PC-9 (cell line): ENCODE measurements at regions not wholly inside any gene's neighbourhood (a gene's known extent, or its start where the extent isn't known, plus 50 kb on each side); places are given as distances from the start of the nearest gene placed in this dataset.

Source experiments
- BruUV-seq: library from RNA; stranded (reverse); fragments of 400-500 nt; replicated peaks from 2 replicates; lab custom pipeline; 2021; lab: Mats Ljungman, UMichigan
- CTCF ChIA-PET: fragments of 300-600 bp; sonication (Branson Sonifier 250); formaldehyde crosslinking; loops from one replicate; lab custom pipeline; 2022; ENCODE audit warnings: antibody characterized with exemption; lab: Charles Lee
- POLR2A ChIA-PET: fragments of 300-600 bp; sonication (Branson Sonifier 250); formaldehyde crosslinking; loops from one replicate; lab custom pipeline; 2022; ENCODE audit warnings: antibody characterized with exemption; ENCODE audit not compliant: unreplicated experiment; lab: Charles Lee
- DNase-seq, 2 experiments: peaks; one replicate each; pipeline versions ENCODE4 v3.0.0 to v3.0.0-alpha.2; 2015 to 2022; ENCODE audit warnings: mixed read lengths in 1 of 2
- H2AFZ ChIP-seq: fragments of 200-600 bp; sonication (generic); 2 replicates; pipeline ENCODE4 v1.8.1; 2017; ENCODE audit warnings: antibody characterized with exemption
- H3F3A ChIP-seq: fragments of 200-600 bp; sonication (generic); 2 replicates; pipeline ENCODE4 v1.8.1; 2017; ENCODE audit warnings: antibody characterized with exemption, mild to moderate bottlenecking, low read depth; ENCODE audit not compliant: insufficient read depth
- H3K27ac ChIP-seq: fragments of 200-600 bp; sonication (generic); 2 replicates; pipeline ENCODE4 v1.6.1; 2016; ENCODE audit warnings: mixed run types
- H3K27me3 ChIP-seq: fragments of 200-600 bp; sonication (generic); 2 replicates; pipeline ENCODE4 v1.6.1; 2016; ENCODE audit warnings: low read depth, mixed run types; ENCODE audit not compliant: insufficient read depth
- H3K36me3 ChIP-seq: fragments of 200-600 bp; sonication (generic); 2 replicates; pipeline ENCODE4 v1.6.1; 2016; ENCODE audit warnings: low read depth, mixed run types
- H3K4me1 ChIP-seq: fragments of 200-600 bp; sonication (generic); replicated peaks from 2 replicates; pipeline ENCODE4 v1.6.1; 2016; ENCODE audit warnings: mixed run types; ENCODE audit not compliant: insufficient read depth
- H3K4me2 ChIP-seq: fragments of 200-600 bp; sonication (generic); 2 replicates; pipeline ENCODE4 v1.6.1; 2017; ENCODE audit warnings: mixed run types
- H3K4me3 ChIP-seq: fragments of 200-600 bp; sonication (generic); 2 replicates; pipeline ENCODE4 v1.6.1; 2016; ENCODE audit warnings: mixed run types
- H3K79me2 ChIP-seq: fragments of 200-600 bp; sonication (generic); 2 replicates; pipeline ENCODE4 v1.6.1; 2017; ENCODE audit warnings: low read depth, mixed run types
- H3K9me2 ChIP-seq: fragments of 200-600 bp; sonication (generic); 2 replicates; pipeline ENCODE4 v1.8.1; 2017; ENCODE audit warnings: mild to moderate bottlenecking; ENCODE audit not compliant: insufficient read depth
- H3K9me3 ChIP-seq: fragments of 200-600 bp; sonication (generic); 2 replicates; pipeline ENCODE4 v1.8.1; 2016; ENCODE audit warnings: low read depth; ENCODE audit not compliant: insufficient read depth
- H4K20me1 ChIP-seq: fragments of 200-600 bp; sonication (generic); 2 replicates; pipeline ENCODE4 v1.8.1; 2017; ENCODE audit not compliant: insufficient read depth
- EZH2 ChIP-seq: fragments of 200-600 bp; sonication (generic); IDR thresholded peaks from 2 replicates; pipeline ENCODE4 v1.8.0; 2017; ENCODE audit warnings: antibody characterized with exemption, low read depth
- intact Hi-C: fragments of 100-400 bp; cut with micrococcal nuclease; formaldehyde crosslinking; loops from one replicate; pipeline ENCODE4 v1.10.0; 2022; ENCODE audit not compliant: unreplicated experiment
- TF ChIP-seq, protein P1 (sequence below): fragments of 200-600 bp; sonication (generic); conservative IDR thresholded peaks from 2 replicates; pipeline ENCODE4 v1.6.1; 2017; ENCODE audit warnings: mixed run types, antibody characterized with exemption, mild to moderate bottlenecking, moderate library complexity

DNA sequence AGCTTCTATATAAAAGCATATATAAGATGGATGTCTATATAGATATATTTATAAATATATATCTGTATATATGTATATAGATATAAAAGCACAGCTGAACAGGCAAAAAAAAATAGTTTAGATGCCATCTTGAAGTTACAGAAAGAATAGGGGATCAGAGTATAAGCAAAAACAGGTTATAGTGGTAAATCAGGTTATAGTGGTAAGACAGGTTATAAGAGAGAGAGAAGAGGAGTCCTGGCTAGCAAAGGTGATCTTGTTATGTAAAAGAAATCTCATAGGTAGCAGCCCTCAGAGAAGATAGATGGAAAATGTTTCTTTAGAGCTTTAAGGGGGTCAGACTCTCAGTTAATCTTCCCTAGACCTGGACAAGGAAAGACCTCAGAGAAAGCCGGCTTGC is 1263.1 kb downstream of the PCDH7 start:
- no peaks in the 10 kb centered on the region for H3K9me3 ChIP-seq
- H3K4me3 ChIP-seq = no peak overlapping the region
- no peaks in the 10 kb centered on the region for H3F3A ChIP-seq
- BruUV-seq = no TSS peak
- ChIA-PET CTCF (no interaction called here), POLR2A (no interaction called here)
- no peaks in the 10 kb centered on the region for H3K9me2 ChIP-seq
- H3K4me2 ChIP-seq = no peak overlapping the region
- no peaks in the 10 kb centered on the region for H3K79me2 ChIP-seq
- intact Hi-C loops = no loop called here
- TF ChIP-seq, protein P1, sequence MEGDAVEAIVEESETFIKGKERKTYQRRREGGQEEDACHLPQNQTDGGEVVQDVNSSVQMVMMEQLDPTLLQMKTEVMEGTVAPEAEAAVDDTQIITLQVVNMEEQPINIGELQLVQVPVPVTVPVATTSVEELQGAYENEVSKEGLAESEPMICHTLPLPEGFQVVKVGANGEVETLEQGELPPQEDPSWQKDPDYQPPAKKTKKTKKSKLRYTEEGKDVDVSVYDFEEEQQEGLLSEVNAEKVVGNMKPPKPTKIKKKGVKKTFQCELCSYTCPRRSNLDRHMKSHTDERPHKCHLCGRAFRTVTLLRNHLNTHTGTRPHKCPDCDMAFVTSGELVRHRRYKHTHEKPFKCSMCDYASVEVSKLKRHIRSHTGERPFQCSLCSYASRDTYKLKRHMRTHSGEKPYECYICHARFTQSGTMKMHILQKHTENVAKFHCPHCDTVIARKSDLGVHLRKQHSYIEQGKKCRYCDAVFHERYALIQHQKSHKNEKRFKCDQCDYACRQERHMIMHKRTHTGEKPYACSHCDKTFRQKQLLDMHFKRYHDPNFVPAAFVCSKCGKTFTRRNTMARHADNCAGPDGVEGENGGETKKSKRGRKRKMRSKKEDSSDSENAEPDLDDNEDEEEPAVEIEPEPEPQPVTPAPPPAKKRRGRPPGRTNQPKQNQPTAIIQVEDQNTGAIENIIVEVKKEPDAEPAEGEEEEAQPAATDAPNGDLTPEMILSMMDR = no peak
- TF ChIP-seq EZH2 = no peak
- H2AFZ ChIP-seq = no peak overlapping the region
- DNase-seq = peak in 1 of 2 experiments; percentile 35
- H3K4me1 ChIP-seq = no peaks in the 10 kb centered on the region
- no peaks in the 10 kb centered on the region for H4K20me1 ChIP-seq
- no peaks in the 10 kb centered on the region for H3K27me3 ChIP-seq
- no peak overlapping the region for H3K27ac ChIP-seq
- no peaks in the 10 kb centered on the region for H3K36me3 ChIP-seq

DNA sequence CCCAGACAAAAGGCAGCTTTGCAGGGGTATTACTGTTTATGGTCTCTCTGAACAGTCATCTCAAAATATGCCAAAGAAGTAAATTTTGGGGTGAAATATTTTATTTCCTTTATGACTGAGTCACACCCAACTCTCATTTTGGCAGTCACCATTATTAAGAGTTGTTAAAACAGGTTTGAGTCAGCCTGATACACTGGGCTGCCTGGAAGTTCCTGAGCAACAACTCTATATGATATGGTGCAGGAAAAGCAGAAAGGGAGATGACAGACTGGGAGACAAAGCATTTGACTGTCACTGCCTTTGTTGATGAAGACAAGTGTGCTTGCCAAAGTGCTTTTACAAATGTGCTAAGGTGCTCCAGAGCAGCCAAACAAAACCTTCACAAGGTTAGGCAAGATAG is 1263.5 kb downstream of the PCDH7 start:
- H3K4me1 ChIP-seq = no peaks in the 10 kb centered on the region
- no peak overlapping the region for H3K4me3 ChIP-seq
- BruUV-seq = no TSS peak
- no peak overlapping the region for H3K27ac ChIP-seq
- no peak overlapping the region for H3K4me2 ChIP-seq
- intact Hi-C loops = no loop called here
- no peaks in the 10 kb centered on the region for H3K27me3 ChIP-seq
- H3K9me3 ChIP-seq = no peaks in the 10 kb centered on the region; the same call in 1 of the 2 replicates
- H2AFZ ChIP-seq = no peak overlapping the region
- CTCF ChIA-PET = no interaction called here
- no peaks in the 10 kb centered on the region for H3K36me3 ChIP-seq
- no peak for DNase-seq
- POLR2A ChIA-PET = no interaction called here
- no peaks in the 10 kb centered on the region for H3K9me2 ChIP-seq
- no peak for TF ChIP-seq EZH2
- TF ChIP-seq, protein P1 = no peak
- no peaks in the 10 kb centered on the region for H4K20me1 ChIP-seq
- H3F3A ChIP-seq = no peaks in the 10 kb centered on the region
- H3K79me2 ChIP-seq = no peaks in the 10 kb centered on the region

DNA sequence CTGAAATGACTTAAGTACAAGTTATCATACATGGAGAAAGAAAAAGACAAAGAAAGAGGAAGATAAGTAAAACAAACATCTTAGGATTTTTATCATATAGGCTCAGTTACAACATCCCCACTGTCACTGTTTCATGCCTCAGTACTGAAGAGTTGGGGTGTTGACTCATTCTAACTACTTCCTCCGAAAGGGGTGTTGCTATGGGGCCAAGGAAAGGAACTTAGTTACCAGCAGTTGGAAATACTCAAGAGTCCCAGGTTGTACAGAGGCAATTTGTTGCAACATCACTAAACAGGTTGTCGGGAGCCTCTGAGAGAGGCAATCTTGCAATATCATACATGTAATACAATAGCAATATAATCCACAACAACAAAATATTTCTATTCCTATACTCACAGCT is 1264.7 kb downstream of the PCDH7 start:
- DNase-seq = no peak
- Histone ChIP-seq H3K4me1 (no peaks in the 10 kb centered on the region), H3K9me2 (no peaks in the 10 kb centered on the region), H2AFZ (no peak overlapping the region), H3K27me3 (no peaks in the 10 kb centered on the region), H3F3A (no peaks in the 10 kb centered on the region), H3K4me3 (no peak overlapping the region), H4K20me1 (no peaks in the 10 kb centered on the region), H3K4me2 (no peak overlapping the region), H3K79me2 (no peaks in the 10 kb centered on the region), H3K36me3 (no peaks in the 10 kb centered on the region), H3K9me3 (no peaks in the 10 kb centered on the region; the same call in 1 of the 2 replicates), H3K27ac (no peak overlapping the region)
- CTCF ChIA-PET = no interaction called here
- TF ChIP-seq EZH2 = no peak
- TF ChIP-seq, protein P1 = no peak
- POLR2A ChIA-PET = no interaction called here
- intact Hi-C loops = no loop called here
- no TSS peak for BruUV-seq
